Liver (tissue), 8 donors: ENCODE measurements at regions not wholly inside any gene's neighbourhood (a gene's known extent, or its start where the extent isn't known, plus 50 kb on each side); places are given as distances from the start of the nearest gene placed in this dataset.

Experiments used
- DNase-seq: peaks from one replicate; pipeline ENCODE4 v3.0.0-alpha.2; 2017; ENCODE audit warnings: low spot score
- H3K27ac ChIP-seq, 2 donors: one replicate each; pipeline ENCODE4 v1.7.0; 2013; ENCODE audit warnings: inconsistent platforms in 2 of 2, low read length in 2 of 2, control low read depth in 1 of 2, low read depth in 1 of 2, mild to moderate bottlenecking in 1 of 2
- H3K27me3 ChIP-seq, 4 donors: one replicate each; pipeline versions ENCODE4 v1.6.1 to v1.7.0; 2013; ENCODE audit warnings: low read length in 3 of 4, inconsistent platforms in 1 of 4, mild to moderate bottlenecking in 1 of 4, moderate library complexity in 1 of 4; ENCODE audit not compliant: control insufficient read depth in 4 of 4, insufficient read depth in 4 of 4
- H3K36me3 ChIP-seq, 4 donors: one replicate each; pipeline versions ENCODE4 v1.6.1 to v1.7.0; 2013; ENCODE audit warnings: low read length in 3 of 4, mild to moderate bottlenecking in 3 of 4, low read depth in 1 of 4, moderate library complexity in 1 of 4; ENCODE audit not compliant: control insufficient read depth in 4 of 4, insufficient read depth in 3 of 4
- H3K4me1 ChIP-seq, 4 donors: one replicate each; pipeline versions ENCODE4 v1.6.1 to v1.7.0; 2013; ENCODE audit warnings: low read length in 3 of 4, mild to moderate bottlenecking in 3 of 4, moderate library complexity in 1 of 4; ENCODE audit not compliant: control insufficient read depth in 4 of 4, insufficient read depth in 4 of 4
- H3K4me3 ChIP-seq, 3 donors: one replicate each; pipeline versions ENCODE4 v1.6.1 to v1.7.0; 2013; ENCODE audit warnings: low read length in 3 of 3, control low read depth in 1 of 3, low read depth in 1 of 3, mild to moderate bottlenecking in 1 of 3
- H3K9ac ChIP-seq, 2 donors: one replicate each; pipeline ENCODE4 v1.7.0; 2013; ENCODE audit warnings: low read length in 2 of 2, mild to moderate bottlenecking in 2 of 2, moderate library complexity in 2 of 2, control low read depth in 1 of 2, low read depth in 1 of 2
- H3K9me3 ChIP-seq, 4 donors: one replicate each; pipeline versions ENCODE4 v1.6.1 to v1.7.0; 2013; ENCODE audit warnings: low read length in 3 of 4; ENCODE audit not compliant: control insufficient read depth in 4 of 4
- ATF3 ChIP-seq: IDR thresholded peaks from 2 replicates; pipeline ENCODE4 v1.6.1; 2016; ENCODE audit warnings: antibody characterized with exemption
- CTCF ChIP-seq: fragments of 150-350 bp; IDR thresholded peaks from 2 replicates; pipeline ENCODE4 v1.5.1; 2017; ENCODE audit warnings: improper control_type of control experiment, low read depth, low read length; ENCODE audit not compliant: missing input control
- EGR1 ChIP-seq, 2 donors: IDR thresholded peaks; 2 replicates each; pipeline ENCODE4 v1.6.1; 2016 to 2018; ENCODE audit warnings: antibody characterized with exemption in 2 of 2, low read depth in 2 of 2
- FOXA1 ChIP-seq: IDR thresholded peaks from 2 replicates; pipeline ENCODE4 v1.6.1; 2016; ENCODE audit warnings: antibody characterized with exemption
- FOXA2 ChIP-seq: IDR thresholded peaks from 2 replicates; pipeline ENCODE4 v1.6.1; 2016; ENCODE audit warnings: antibody characterized with exemption
- GABPA ChIP-seq, 2 donors: IDR thresholded peaks in 1 of 2; conservative IDR thresholded peaks in 1 of 2; 2 replicates each; pipeline ENCODE4 v1.6.1; 2016; ENCODE audit warnings: antibody characterized with exemption in 2 of 2, mild to moderate bottlenecking in 1 of 2, moderate library complexity in 1 of 2
- HNF4A ChIP-seq, 2 donors: conservative IDR thresholded peaks; 2 replicates each; pipeline ENCODE4 v1.6.1; 2016; ENCODE audit warnings: antibody characterized with exemption in 2 of 2, mild to moderate bottlenecking in 2 of 2
- JUND ChIP-seq, 2 donors: IDR thresholded peaks; 2 replicates each; pipeline ENCODE4 v1.6.1; 2016; ENCODE audit warnings: antibody characterized with exemption in 2 of 2
- MAX ChIP-seq: IDR thresholded peaks from 2 replicates; pipeline ENCODE4 v1.6.1; 2016; ENCODE audit warnings: antibody characterized with exemption
- NR2F2 ChIP-seq: IDR thresholded peaks from 2 replicates; pipeline ENCODE4 v1.6.1; 2016; ENCODE audit warnings: antibody characterized with exemption
- RAD21 ChIP-seq, 2 donors: IDR thresholded peaks; 2 replicates each; pipeline ENCODE4 v1.6.1; 2016; ENCODE audit warnings: antibody characterized with exemption in 2 of 2, mild to moderate bottlenecking in 2 of 2
- REST ChIP-seq: IDR thresholded peaks from 2 replicates; pipeline ENCODE4 v1.6.1; 2016; ENCODE audit warnings: antibody characterized with exemption, mild to moderate bottlenecking
- RXRA ChIP-seq, 2 donors: IDR thresholded peaks; 2 replicates each; pipeline ENCODE4 v1.6.1; 2017 to 2018; ENCODE audit warnings: antibody characterized with exemption in 2 of 2, mild to moderate bottlenecking in 1 of 2
- SP1 ChIP-seq: IDR thresholded peaks from 2 replicates; pipeline ENCODE4 v1.6.1; 2018; ENCODE audit warnings: antibody characterized with exemption, mild to moderate bottlenecking
- TAF1 ChIP-seq: conservative IDR thresholded peaks from 2 replicates; pipeline ENCODE4 v1.6.1; 2016; ENCODE audit warnings: antibody characterized with exemption, mild to moderate bottlenecking
- YY1 ChIP-seq: IDR thresholded peaks from 2 replicates; pipeline ENCODE4 v1.6.1; 2016; ENCODE audit warnings: antibody characterized with exemption, mild to moderate bottlenecking
- ZBTB33 ChIP-seq: IDR thresholded peaks from 2 replicates; pipeline ENCODE4 v1.6.1; 2016; ENCODE audit warnings: antibody characterized with exemption
- WGBS: extraction: QIAGEN DNeasy Blood & Tissue Kit; methylation state at CpG from one replicate; pipeline ENCODE4 v1.1.7; 2013; 5-methylcytosine and 5-hydroxymethylcytosine counted together
- donor health status: healthy.
- donor health status: healthy.
- donor health status: healthy.
- donor health status: healthy.
- donor health status: healthy.

GRCh38 chr13:39970177-39970846 lies 314.9 kb downstream of the COG6 start:
- H3K27me3 ChIP-seq = peaks cover 0 to 4% (median 0%) of the 10 kb centered on the region in 4 donors
- no peaks in the 10 kb centered on the region for H3K9me3 ChIP-seq
- no peak overlapping the region for H3K9ac ChIP-seq
- DNase-seq = no peak
- no peaks in the 10 kb centered on the region for H3K4me1 ChIP-seq
- H3K36me3 ChIP-seq = no peaks in the 10 kb centered on the region
- H3K27ac ChIP-seq = no peak overlapping the region
- no peak overlapping the region for H3K4me3 ChIP-seq
- WGBS = 88% methylated on average over 6 of the region's 6 CpGs
- TF ChIP-seq RXRA (IDR thresholded peaks at IDR 0.05) (no peak), CTCF (no peak), HNF4A (conservative IDR thresholded peaks at IDR 0.05) (no peak), JUND (IDR thresholded peaks at IDR 0.05) (no peak), MAX (no peak), REST (no peak), NR2F2 (no peak), EGR1 (IDR thresholded peaks at IDR 0.05; ENCODE audit: low read depth in 2 of 2) (no peak)

- WGBS = 93% methylated on average over 3 of the region's 3 CpGs
- TF ChIP-seq NR2F2 = no peak
- no peak for TF ChIP-seq GABPA (IDR thresholded peaks at IDR 0.05 in 1 of 2, conservative IDR thresholded peaks at IDR 0.05 in 1 of 2)
- no peak for TF ChIP-seq CTCF
- TF ChIP-seq YY1 = no peak
- TF ChIP-seq TAF1 = no peak
- no peak for TF ChIP-seq MAX
- no peak for TF ChIP-seq RAD21 (IDR thresholded peaks at IDR 0.05)
- TF ChIP-seq FOXA1 = no peak
- TF ChIP-seq RXRA (IDR thresholded peaks at IDR 0.05) = no peak
- no peak for TF ChIP-seq SP1
- TF ChIP-seq ATF3 = no peak
- TF ChIP-seq FOXA2 = no peak
- no peak for TF ChIP-seq ZBTB33
- no peak for TF ChIP-seq EGR1 (IDR thresholded peaks at IDR 0.05; ENCODE audit: low read depth in 2 of 2)
- TF ChIP-seq REST = no peak
Observed at GRCh38 chr13:39971526-39971925, 316.1 kb downstream of the COG6 start.

More at GRCh38 chr13:39971526-39971925, 316.1 kb downstream of the COG6 start:
- no peak overlapping the region for H3K9ac ChIP-seq
- no peak for DNase-seq
- H3K36me3 ChIP-seq = no peaks in the 10 kb centered on the region
- H3K4me3 ChIP-seq = no peak overlapping the region
- H3K27me3 ChIP-seq = peaks cover 0 to 4% (median 0%) of the 10 kb centered on the region in 4 donors
- no peaks in the 10 kb centered on the region for H3K4me1 ChIP-seq
- H3K9me3 ChIP-seq = no peaks in the 10 kb centered on the region
- H3K27ac ChIP-seq = no peak overlapping the region
